Liver (tissue), 8 donors: ENCODE measurements at regions not wholly inside any gene's neighbourhood (a gene's known extent, or its start where the extent isn't known, plus 50 kb on each side); places are given as distances from the start of the nearest gene placed in this dataset.

ENCODE experiments used
- DNase-seq: peaks from one replicate; pipeline ENCODE4 v3.0.0-alpha.2; 2017; ENCODE audit warnings: low spot score
- H3K27ac ChIP-seq, 2 donors: one replicate each; pipeline ENCODE4 v1.7.0; 2013; ENCODE audit warnings: inconsistent platforms in 2 of 2, low read length in 2 of 2, control low read depth in 1 of 2, low read depth in 1 of 2, mild to moderate bottlenecking in 1 of 2
- H3K27me3 ChIP-seq, 4 donors: one replicate each; pipeline versions ENCODE4 v1.6.1 to v1.7.0; 2013; ENCODE audit warnings: low read length in 3 of 4, inconsistent platforms in 1 of 4, mild to moderate bottlenecking in 1 of 4, moderate library complexity in 1 of 4; ENCODE audit not compliant: control insufficient read depth in 4 of 4, insufficient read depth in 4 of 4
- H3K36me3 ChIP-seq, 4 donors: one replicate each; pipeline versions ENCODE4 v1.6.1 to v1.7.0; 2013; ENCODE audit warnings: low read length in 3 of 4, mild to moderate bottlenecking in 3 of 4, low read depth in 1 of 4, moderate library complexity in 1 of 4; ENCODE audit not compliant: control insufficient read depth in 4 of 4, insufficient read depth in 3 of 4
- H3K4me1 ChIP-seq, 4 donors: one replicate each; pipeline versions ENCODE4 v1.6.1 to v1.7.0; 2013; ENCODE audit warnings: low read length in 3 of 4, mild to moderate bottlenecking in 3 of 4, moderate library complexity in 1 of 4; ENCODE audit not compliant: control insufficient read depth in 4 of 4, insufficient read depth in 4 of 4
- H3K4me3 ChIP-seq, 3 donors: one replicate each; pipeline versions ENCODE4 v1.6.1 to v1.7.0; 2013; ENCODE audit warnings: low read length in 3 of 3, control low read depth in 1 of 3, low read depth in 1 of 3, mild to moderate bottlenecking in 1 of 3
- H3K9ac ChIP-seq, 2 donors: one replicate each; pipeline ENCODE4 v1.7.0; 2013; ENCODE audit warnings: low read length in 2 of 2, mild to moderate bottlenecking in 2 of 2, moderate library complexity in 2 of 2, control low read depth in 1 of 2, low read depth in 1 of 2
- H3K9me3 ChIP-seq, 4 donors: one replicate each; pipeline versions ENCODE4 v1.6.1 to v1.7.0; 2013; ENCODE audit warnings: low read length in 3 of 4; ENCODE audit not compliant: control insufficient read depth in 4 of 4
- CTCF ChIP-seq: fragments of 150-350 bp; IDR thresholded peaks from 2 replicates; pipeline ENCODE4 v1.5.1; 2017; ENCODE audit warnings: improper control_type of control experiment, low read depth, low read length; ENCODE audit not compliant: missing input control
- EGR1 ChIP-seq, 2 donors: IDR thresholded peaks; 2 replicates each; pipeline ENCODE4 v1.6.1; 2016 to 2018; ENCODE audit warnings: antibody characterized with exemption in 2 of 2, low read depth in 2 of 2
- FOXA1 ChIP-seq: IDR thresholded peaks from 2 replicates; pipeline ENCODE4 v1.6.1; 2016; ENCODE audit warnings: antibody characterized with exemption
- FOXA2 ChIP-seq: IDR thresholded peaks from 2 replicates; pipeline ENCODE4 v1.6.1; 2016; ENCODE audit warnings: antibody characterized with exemption
- GABPA ChIP-seq, 2 donors: IDR thresholded peaks in 1 of 2; conservative IDR thresholded peaks in 1 of 2; 2 replicates each; pipeline ENCODE4 v1.6.1; 2016; ENCODE audit warnings: antibody characterized with exemption in 2 of 2, mild to moderate bottlenecking in 1 of 2, moderate library complexity in 1 of 2
- HNF4A ChIP-seq, 2 donors: conservative IDR thresholded peaks; 2 replicates each; pipeline ENCODE4 v1.6.1; 2016; ENCODE audit warnings: antibody characterized with exemption in 2 of 2, mild to moderate bottlenecking in 2 of 2
- HNF4G ChIP-seq: IDR thresholded peaks from 2 replicates; pipeline ENCODE4 v1.6.1; 2016; ENCODE audit warnings: antibody characterized with exemption
- JUND ChIP-seq, 2 donors: IDR thresholded peaks; 2 replicates each; pipeline ENCODE4 v1.6.1; 2016; ENCODE audit warnings: antibody characterized with exemption in 2 of 2
- MAX ChIP-seq: IDR thresholded peaks from 2 replicates; pipeline ENCODE4 v1.6.1; 2016; ENCODE audit warnings: antibody characterized with exemption
- RAD21 ChIP-seq, 2 donors: IDR thresholded peaks; 2 replicates each; pipeline ENCODE4 v1.6.1; 2016; ENCODE audit warnings: antibody characterized with exemption in 2 of 2, mild to moderate bottlenecking in 2 of 2
- REST ChIP-seq: IDR thresholded peaks from 2 replicates; pipeline ENCODE4 v1.6.1; 2016; ENCODE audit warnings: antibody characterized with exemption, mild to moderate bottlenecking
- RXRA ChIP-seq, 2 donors: IDR thresholded peaks; 2 replicates each; pipeline ENCODE4 v1.6.1; 2017 to 2018; ENCODE audit warnings: antibody characterized with exemption in 2 of 2, mild to moderate bottlenecking in 1 of 2
- SP1 ChIP-seq: IDR thresholded peaks from 2 replicates; pipeline ENCODE4 v1.6.1; 2018; ENCODE audit warnings: antibody characterized with exemption, mild to moderate bottlenecking
- TAF1 ChIP-seq: conservative IDR thresholded peaks from 2 replicates; pipeline ENCODE4 v1.6.1; 2016; ENCODE audit warnings: antibody characterized with exemption, mild to moderate bottlenecking
- YY1 ChIP-seq: IDR thresholded peaks from 2 replicates; pipeline ENCODE4 v1.6.1; 2016; ENCODE audit warnings: antibody characterized with exemption, mild to moderate bottlenecking
- WGBS: extraction: QIAGEN DNeasy Blood & Tissue Kit; methylation state at CpG from one replicate; pipeline ENCODE4 v1.1.7; 2013; 5-methylcytosine and 5-hydroxymethylcytosine counted together
- TF ChIP-seq, protein P1 (sequence below): IDR thresholded peaks from 2 replicates; pipeline ENCODE4 v1.6.1; 2016; ENCODE audit warnings: antibody characterized with exemption
- TF ChIP-seq, protein P2 (sequence below): IDR thresholded peaks from 2 replicates; pipeline ENCODE4 v1.6.1; 2016; ENCODE audit warnings: antibody characterized with exemption
- donor health status: healthy.
- donor health status: healthy.
- donor health status: healthy.
- donor health status: healthy.
- donor health status: healthy.

DNA sequence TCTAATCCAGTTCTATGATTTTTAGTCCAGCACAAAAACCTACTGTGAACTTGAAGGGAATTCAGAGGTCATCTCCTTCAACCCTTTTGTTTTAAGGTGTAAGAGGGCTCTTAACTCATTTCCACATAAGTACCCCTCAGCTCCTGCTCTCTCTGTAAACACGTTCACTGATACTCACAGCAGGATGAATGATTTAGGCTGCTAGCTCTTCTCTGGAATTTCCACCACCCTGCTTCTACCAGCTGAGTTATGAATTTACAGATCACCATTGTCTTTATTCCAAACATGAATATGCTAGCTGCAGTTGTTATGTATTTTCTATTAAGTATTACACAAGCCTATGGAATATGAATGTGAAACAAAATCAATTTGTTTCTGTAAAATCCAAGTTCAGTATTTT lies 101.3 kb upstream of the NANOGP8 start:
- Histone ChIP-seq H3K9ac (no peak overlapping the region), H3K36me3 (no peaks in the 10 kb centered on the region), H3K27ac (no peak overlapping the region), H3K9me3 (peaks cover 0 to 4% (median 1%) of the 10 kb centered on the region in 4 donors), H3K4me1 (no peaks in the 10 kb centered on the region), H3K4me3 (no peak overlapping the region), H3K27me3 (no peaks in the 10 kb centered on the region)
- no peak for DNase-seq
- no peak for TF ChIP-seq MAX
- TF ChIP-seq, protein P1, sequence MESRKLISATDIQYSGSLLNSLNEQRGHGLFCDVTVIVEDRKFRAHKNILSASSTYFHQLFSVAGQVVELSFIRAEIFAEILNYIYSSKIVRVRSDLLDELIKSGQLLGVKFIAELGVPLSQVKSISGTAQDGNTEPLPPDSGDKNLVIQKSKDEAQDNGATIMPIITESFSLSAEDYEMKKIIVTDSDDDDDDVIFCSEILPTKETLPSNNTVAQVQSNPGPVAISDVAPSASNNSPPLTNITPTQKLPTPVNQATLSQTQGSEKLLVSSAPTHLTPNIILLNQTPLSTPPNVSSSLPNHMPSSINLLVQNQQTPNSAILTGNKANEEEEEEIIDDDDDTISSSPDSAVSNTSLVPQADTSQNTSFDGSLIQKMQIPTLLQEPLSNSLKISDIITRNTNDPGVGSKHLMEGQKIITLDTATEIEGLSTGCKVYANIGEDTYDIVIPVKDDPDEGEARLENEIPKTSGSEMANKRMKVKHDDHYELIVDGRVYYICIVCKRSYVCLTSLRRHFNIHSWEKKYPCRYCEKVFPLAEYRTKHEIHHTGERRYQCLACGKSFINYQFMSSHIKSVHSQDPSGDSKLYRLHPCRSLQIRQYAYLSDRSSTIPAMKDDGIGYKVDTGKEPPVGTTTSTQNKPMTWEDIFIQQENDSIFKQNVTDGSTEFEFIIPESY, result no peak
- no peak for TF ChIP-seq REST
- TF ChIP-seq HNF4A (conservative IDR thresholded peaks at IDR 0.05), result no peak
- TF ChIP-seq RXRA (IDR thresholded peaks at IDR 0.05), result no peak
- no peak for TF ChIP-seq YY1
- no peak for TF ChIP-seq RAD21 (IDR thresholded peaks at IDR 0.05)
- no peak for TF ChIP-seq GABPA (IDR thresholded peaks at IDR 0.05 in 1 of 2, conservative IDR thresholded peaks at IDR 0.05 in 1 of 2)
- TF ChIP-seq JUND (IDR thresholded peaks at IDR 0.05), result no peak
- TF ChIP-seq, protein P2, sequence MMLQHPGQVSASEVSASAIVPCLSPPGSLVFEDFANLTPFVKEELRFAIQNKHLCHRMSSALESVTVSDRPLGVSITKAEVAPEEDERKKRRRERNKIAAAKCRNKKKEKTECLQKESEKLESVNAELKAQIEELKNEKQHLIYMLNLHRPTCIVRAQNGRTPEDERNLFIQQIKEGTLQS, result no peak
- no peak for TF ChIP-seq TAF1
- no peak for TF ChIP-seq FOXA2
- no peak for TF ChIP-seq CTCF
- no peak for TF ChIP-seq FOXA1
- no peak for TF ChIP-seq SP1
- 96% methylated on average over 1 of the region's 1 CpG for whole genome bisulfite sequencing

- 73% methylated on average over 1 of the region's 1 CpG for WGBS
Measured at GRCh38 chr15:35184646-35185045, 99.6 kb upstream of the NANOGP8 start.

More at GRCh38 chr15:35184646-35185045, 99.6 kb upstream of the NANOGP8 start:
- no peak for DNase-seq
- Histone ChIP-seq H3K27me3 (no peaks in the 10 kb centered on the region), H3K4me3 (no peak overlapping the region), H3K27ac (no peak overlapping the region), H3K4me1 (no peaks in the 10 kb centered on the region), H3K9me3 (no peaks in the 10 kb centered on the region), H3K9ac (no peak overlapping the region), H3K36me3 (no peaks in the 10 kb centered on the region)
- no peak for TF ChIP-seq EGR1 (IDR thresholded peaks at IDR 0.05; ENCODE audit: low read depth in 2 of 2)
- TF ChIP-seq SP1, result no peak
- TF ChIP-seq, protein P2, result no peak
- TF ChIP-seq HNF4G, result no peak
- TF ChIP-seq FOXA1, result no peak
- no peak for TF ChIP-seq TAF1
- TF ChIP-seq GABPA (IDR thresholded peaks at IDR 0.05 in 1 of 2, conservative IDR thresholded peaks at IDR 0.05 in 1 of 2), result no peak
